ENCODE measurements at regions not wholly inside any gene's neighbourhood (a gene's known extent, or its start where the extent isn't known, plus 50 kb on each side); places are given as distances from the start of the nearest gene placed in this dataset.

DNA sequence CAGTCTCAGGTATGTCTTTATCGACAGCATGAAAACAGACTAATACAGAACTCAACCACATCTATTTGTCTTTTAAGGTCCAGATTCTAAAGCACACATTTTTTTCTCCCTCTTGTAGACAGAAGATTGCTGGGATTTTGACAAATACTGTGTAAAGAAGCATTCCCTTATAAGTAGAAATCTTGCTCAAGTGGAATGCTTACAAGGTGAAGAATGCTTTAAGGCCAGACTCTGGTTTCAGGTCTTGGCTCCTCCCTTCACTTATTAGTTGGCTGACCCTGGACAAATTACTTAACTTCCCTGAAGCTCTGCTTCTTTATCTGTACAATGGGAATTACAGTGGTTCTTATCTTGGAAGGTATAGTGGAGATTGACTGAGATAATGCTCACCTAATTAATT lies 242.3 kb upstream of the IRX5 start:
- FAIRE-seq (no peak), DNase-seq (ENCODE audit: low read depth in 1 of 2, low spot score in 1 of 2) (no peak), ATAC-seq (no peak)
- no peaks in the 10 kb centered on the region for H3K9me3 ChIP-seq
- ChIA-PET CTCF (no interaction called here), POLR2A (no interaction called here)
- no peak overlapping the region for H3K4me3 ChIP-seq
- 56% methylated on average over 1 of the region's 1 CpG for WGBS (ENCODE audit: missing lambda C conversion rate)
- no peak overlapping the region for H3K4me2 ChIP-seq
- no peaks in the 10 kb centered on the region for H3K4me1 ChIP-seq
- no peak overlapping the region for H3K27ac ChIP-seq
- TF ChIP-seq CHD4 (IDR thresholded peaks at IDR 0.05; ENCODE audit: borderline replicate concordance) (no peak), HOXB5 (CRISPR knock-in tag; IDR thresholded peaks at IDR 0.05) (no peak), HDAC2 (IDR thresholded peaks at IDR 0.05) (no peak), GATA3 (IDR thresholded peaks at IDR 0.05; ENCODE audit: borderline replicate concordance) (no peak), RNF2 (IDR thresholded peaks at IDR 0.05; ENCODE audit: borderline replicate concordance, low read depth) (no peak), HOXB13 (CRISPR knock-in tag; IDR thresholded peaks at IDR 0.05; ENCODE audit: low read depth) (no peak), RCOR1 (IDR thresholded peaks at IDR 0.05; ENCODE audit: low read depth, low read length) (no peak), PHF8 (IDR thresholded peaks at IDR 0.05; ENCODE audit: borderline replicate concordance, low read depth) (no peak), ZC3H11A (IDR thresholded peaks at IDR 0.05) (no peak), CHD2 (IDR thresholded peaks at IDR 0.05; ENCODE audit: low read length, partially characterized antibody) (no peak), ESRRA (IDR thresholded peaks at IDR 0.05; ENCODE audit: borderline replicate concordance, low read length) (no peak), JUN (IDR thresholded peaks at IDR 0.05) (no peak), NPAS2 (CRISPR knock-in tag; IDR thresholded peaks at IDR 0.05; ENCODE audit: borderline replicate concordance) (no peak), NFE2L2 (conservative IDR thresholded peaks at IDR 0.05; ENCODE audit: low read length) (no peak), ZSCAN20 (CRISPR knock-in tag; IDR thresholded peaks at IDR 0.05) (no peak), EHMT2 (IDR thresholded peaks at IDR 0.05; ENCODE audit: low read depth) (no peak), ZNF302 (CRISPR knock-in tag; IDR thresholded peaks at IDR 0.05) (no peak), EP300 (IDR thresholded peaks at IDR 0.05) (no peak)
- TF ChIP-seq, protein P1, sequence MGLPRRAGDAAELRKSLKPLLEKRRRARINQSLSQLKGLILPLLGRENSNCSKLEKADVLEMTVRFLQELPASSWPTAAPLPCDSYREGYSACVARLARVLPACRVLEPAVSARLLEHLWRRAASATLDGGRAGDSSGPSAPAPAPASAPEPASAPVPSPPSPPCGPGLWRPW (IDR thresholded peaks at IDR 0.05): no peak

DNA sequence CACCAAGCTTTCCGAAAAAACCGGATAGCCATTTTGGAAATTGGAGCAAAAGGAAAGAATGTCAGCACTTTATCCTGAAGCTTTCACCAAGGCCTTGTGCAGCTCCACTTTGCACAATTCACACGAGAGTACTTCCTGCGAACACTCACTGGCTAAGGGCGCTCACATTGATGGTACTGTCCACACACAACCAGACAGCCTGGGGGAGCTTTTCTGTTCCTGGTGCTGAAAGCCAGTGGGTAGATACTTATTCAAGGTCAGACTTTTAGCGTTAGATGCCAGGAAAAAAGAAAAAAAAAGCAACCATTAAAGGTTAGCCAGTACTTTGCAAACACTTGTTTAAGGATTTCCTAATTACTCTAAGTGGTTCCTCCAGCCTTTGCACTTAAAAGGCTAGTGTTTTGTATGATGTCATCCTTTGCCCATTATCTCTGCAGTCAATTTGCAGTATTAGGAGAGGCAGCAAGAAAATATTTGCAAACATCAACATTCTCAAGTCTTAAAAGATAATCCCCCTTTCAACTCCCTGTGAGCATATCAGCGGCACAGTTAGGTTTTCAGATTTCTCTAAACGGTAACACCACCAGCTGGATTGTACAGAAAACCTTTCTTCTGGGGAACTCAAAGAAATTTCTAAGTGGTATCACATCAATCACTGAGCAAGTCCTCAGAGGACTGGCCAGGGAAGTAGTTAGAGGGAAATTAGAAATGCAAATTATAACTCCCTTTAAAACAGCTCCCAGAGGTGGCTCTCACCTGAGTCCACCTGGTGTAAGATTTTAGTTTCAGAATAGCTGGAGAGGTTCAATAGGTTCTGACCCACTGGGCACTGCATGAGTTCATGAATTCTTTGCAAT lies 243.4 kb upstream of the IRX5 start:
- H3K4me1 ChIP-seq: no peaks in the 10 kb centered on the region
- ChIA-PET CTCF (no interaction called here), POLR2A (no interaction called here)
- FAIRE-seq: no peak
- no peak overlapping the region for H3K4me3 ChIP-seq
- 29% methylated on average over 8 of the region's 8 CpGs for WGBS (ENCODE audit: missing lambda C conversion rate)
- H3K27ac ChIP-seq: no peak overlapping the region
- H3K9me3 ChIP-seq: no peaks in the 10 kb centered on the region
- no peak for ATAC-seq
- DNase-seq (ENCODE audit: low read depth in 1 of 2, low spot score in 1 of 2): no peak
- no peak for TF ChIP-seq HOXB5 (CRISPR knock-in tag; IDR thresholded peaks at IDR 0.05)
- no peak overlapping the region for H3K4me2 ChIP-seq

DNA sequence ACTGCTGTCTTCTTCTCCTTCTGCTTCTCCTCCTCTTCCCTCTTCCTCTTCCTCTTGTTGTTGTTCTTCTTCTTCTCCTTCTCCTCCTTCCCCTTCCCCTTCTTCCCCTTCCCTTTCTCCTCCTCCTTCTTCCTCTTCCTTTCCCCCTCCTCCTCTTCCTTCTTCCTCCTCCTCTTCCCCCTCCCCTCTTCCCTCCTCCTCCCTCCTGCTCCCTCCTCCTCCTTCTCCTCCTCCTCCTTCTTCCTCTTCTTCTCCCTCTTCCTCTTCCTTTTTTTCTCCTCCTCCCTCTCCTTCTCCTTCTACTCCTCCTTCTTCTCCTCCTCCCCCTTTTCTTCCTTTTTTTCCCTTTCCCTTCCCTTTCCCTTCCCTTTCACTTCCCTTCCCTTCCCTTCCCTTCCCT lies 245.0 kb upstream of the IRX5 start:
- no peak for ATAC-seq
- ChIA-PET CTCF (interaction anchor here (0.6 kb wide), 1 partner anchor 11 kb away, joined by 5 read pairs; no protein-coding TSS in a partner anchor), POLR2A (no interaction called here)
- Histone ChIP-seq H3K4me1 (no peaks in the 10 kb centered on the region), H3K27ac (no peak overlapping the region), H3K4me3 (no peak overlapping the region), H3K4me2 (no peak overlapping the region), H3K9me3 (no peaks in the 10 kb centered on the region)
- no peak for DNase-seq (ENCODE audit: low read depth in 1 of 2, low spot score in 1 of 2)
- TF ChIP-seq CHD4 (IDR thresholded peaks at IDR 0.05; ENCODE audit: borderline replicate concordance) (no peak), POLR2A (IDR thresholded peaks at IDR 0.05; ENCODE audit: low read length) (no peak), BHLHE40 (IDR thresholded peaks at IDR 0.05; ENCODE audit: low read depth, low read length) (no peak), HDAC2 (IDR thresholded peaks at IDR 0.05) (no peak), FOSL2 (IDR thresholded peaks at IDR 0.05) (no peak), FOSL2 (CRISPR knock-in tag; IDR thresholded peaks at IDR 0.05) (no peak), KDM5A (IDR thresholded peaks at IDR 0.05) (no peak), MYC (IDR thresholded peaks at IDR 0.05; ENCODE audit: borderline replicate concordance, low read length) (no peak), FOXS1 (CRISPR knock-in tag; IDR thresholded peaks at IDR 0.05) (no peak), CBX8 (IDR thresholded peaks at IDR 0.05) (no peak), REST (IDR thresholded peaks at IDR 0.05) (no peak), SREBF2 (IDR thresholded peaks at IDR 0.05) (no peak), CHD2 (IDR thresholded peaks at IDR 0.05; ENCODE audit: low read length, partially characterized antibody) (no peak), NFE2L2 (conservative IDR thresholded peaks at IDR 0.05; ENCODE audit: low read length) (no peak), EHF (CRISPR knock-in tag; IDR thresholded peaks at IDR 0.05) (no peak), SMC3 (IDR thresholded peaks at IDR 0.05) (no peak), PHF8 (IDR thresholded peaks at IDR 0.05; ENCODE audit: borderline replicate concordance, low read depth) (no peak), ATOH8 (CRISPR knock-in tag; IDR thresholded peaks at IDR 0.05; ENCODE audit: low read depth) (no peak), TP53 (CRISPR knock-in tag; IDR thresholded peaks at IDR 0.05) (no peak)
- FAIRE-seq: no peak

Measured in A549 (cell line).